Psoas muscle (tissue), 7 donors: ENCODE measurements at regions not wholly inside any gene's neighbourhood (a gene's known extent, or its start where the extent isn't known, plus 50 kb on each side); places are given as distances from the start of the nearest gene placed in this dataset.

Experiments used
- ATAC-seq, 4 donors: fragments of 200-7000 bp; cut with Tn5 transposase; one replicate each; pipeline ENCODE4 v1.9.1; 2020; ENCODE audit warnings: moderate library complexity in 3 of 4, mild to moderate bottlenecking in 2 of 4
- DNase-seq, 2 donors: peaks; one replicate each; pipeline ENCODE4 v3.0.0-alpha.2; 2020
- H3K27ac ChIP-seq: fragments of 200-600 bp; one replicate; pipeline ENCODE4 v1.8.0; 2022
- H3K27me3 ChIP-seq, 3 donors: fragments of 200-600 bp in 1 of 3; one replicate each; pipeline versions ENCODE4 v1.6.1 to v1.8.0; 2013 to 2022; ENCODE audit warnings: low read length in 2 of 3, mild to moderate bottlenecking in 2 of 3, moderate library complexity in 1 of 3; ENCODE audit not compliant: insufficient read depth in 3 of 3
- H3K36me3 ChIP-seq, 2 donors: fragments of 200-600 bp in 1 of 2; one replicate each; pipeline versions ENCODE4 v1.6.1 to v1.8.0; 2013 to 2022; ENCODE audit warnings: low read depth in 1 of 2, mild to moderate bottlenecking in 1 of 2, moderate library complexity in 1 of 2; ENCODE audit not compliant: insufficient read depth in 1 of 2
- H3K4me1 ChIP-seq: fragments of 200-600 bp; one replicate; pipeline ENCODE4 v1.8.0; 2022
- H3K4me3 ChIP-seq: fragments of 200-600 bp; one replicate; pipeline ENCODE4 v1.8.0; 2022; ENCODE audit warnings: mild to moderate bottlenecking
- H3K9me3 ChIP-seq: fragments of 200-600 bp; one replicate; pipeline ENCODE4 v1.8.0; 2022
- CTCF ChIP-seq: fragments of 200-600 bp; IDR thresholded peaks from one replicate; pipeline ENCODE4 v1.8.0; 2022; ENCODE audit warnings: antibody characterized with exemption
- WGBS, 3 donors: extraction: QIAGEN DNeasy Blood & Tissue Kit; methylation state at CpG; one replicate each; pipeline versions ENCODE4 v1.1.6 to v1.1.7; 2013; 5-methylcytosine and 5-hydroxymethylcytosine counted together
- intact Hi-C, 2 donors: fragments of 100-400 bp; cut with DNase I; formaldehyde crosslinking; loops; one replicate each; pipeline versions ENCODE4 v1.11.0 to v1.14.2; 2022
- donor health status: healthy with polysubstance abuse.
- donor health status: DM: no; HTN: no; CAD: no; lungs with moderate emphysema.
- donor health status: Bipolar disorder and iron deficiency.
- donor health status: healthy.
- donor health status: DM: yes; HTN: yes; CAD: no.
- donor health status: DM: no; HTN: no; CAD: no.
- donor health status: DM: yes; HTN: yes; CAD: no.

- Histone ChIP-seq H3K9me3 (no peaks in the 10 kb centered on the region), H3K36me3 (no peaks in the 10 kb centered on the region), H3K4me3 (no peak overlapping the region), H3K27me3 (no peaks in the 10 kb centered on the region), H3K4me1 (peaks cover 13% of the 10 kb centered on the region), H3K27ac (no peak overlapping the region)
- ATAC-seq (no peak), DNase-seq (no peak)
- intact Hi-C loops, result no loop called here
- WGBS, 3 donors, result 89 to 95% (median 92%) methylated on average over 4 of the region's 4 CpGs
- no peak for TF ChIP-seq CTCF
Observed at GRCh38 chr12:93204896-93205295, 172.8 kb upstream of the NUDT4 start.

GRCh38 chr12:93205361-93205760 lies 172.4 kb upstream of the NUDT4 start:
- Histone ChIP-seq H3K36me3 (no peaks in the 10 kb centered on the region), H3K27me3 (no peaks in the 10 kb centered on the region), H3K27ac (no peak overlapping the region), H3K4me3 (no peak overlapping the region), H3K9me3 (no peaks in the 10 kb centered on the region), H3K4me1 (peaks cover 8% of the 10 kb centered on the region)
- WGBS, 3 donors, result 31 to 46% (median 42%) methylated on average over 3 of the region's 3 CpGs
- TF ChIP-seq CTCF, result no peak
- ATAC-seq (peak in 3 of 4 donors; percentile 38 to 59 (median 57)), DNase-seq (no peak)
- intact Hi-C loops, result no loop called here

GRCh38 chr12:93208011-93208410 lies 169.7 kb upstream of the NUDT4 start:
- WGBS, 3 donors, result 55 to 93% (median 92%) methylated on average over 1 of the region's 1 CpG
- no peak for DNase-seq
- H3K4me3 ChIP-seq, result no peak overlapping the region

GRCh38 chr12:93214523-93215289 lies 163.0 kb upstream of the NUDT4 start:
- no peaks in the 10 kb centered on the region for H3K36me3 ChIP-seq
- WGBS, 3 donors, result 82 to 91% (median 84%) methylated on average over 6 of the region's 6 CpGs
- no peak overlapping the region for H3K4me3 ChIP-seq
- H3K27ac ChIP-seq, result no peak overlapping the region
- ATAC-seq (no peak), DNase-seq (no peak)
- intact Hi-C loops, result no loop called here
- no peak for TF ChIP-seq CTCF
- H3K27me3 ChIP-seq, result no peaks in the 10 kb centered on the region
- H3K9me3 ChIP-seq, result no peaks in the 10 kb centered on the region
- H3K4me1 ChIP-seq, result peaks cover 8% of the 10 kb centered on the region

More at GRCh38 chr12:93208011-93208410, 169.7 kb upstream of the NUDT4 start:
- peaks cover 5% of the 10 kb centered on the region for H3K4me1 ChIP-seq
- H3K27me3 ChIP-seq, result no peaks in the 10 kb centered on the region
- intact Hi-C loops, result no loop called here
- H3K27ac ChIP-seq, result no peak overlapping the region
- no peak for ATAC-seq
- no peaks in the 10 kb centered on the region for H3K36me3 ChIP-seq
- TF ChIP-seq CTCF, result no peak
- no peaks in the 10 kb centered on the region for H3K9me3 ChIP-seq

GRCh38 chr12:93215290-93215678 lies 162.4 kb upstream of the NUDT4 start:
- DNase-seq (no peak), ATAC-seq (no peak)
- Histone ChIP-seq H3K4me1 (peaks cover 8% of the 10 kb centered on the region), H3K27me3 (no peaks in the 10 kb centered on the region), H3K27ac (no peak overlapping the region), H3K4me3 (no peak overlapping the region), H3K36me3 (no peaks in the 10 kb centered on the region), H3K9me3 (no peaks in the 10 kb centered on the region)
- intact Hi-C loops, result no loop called here
- WGBS, 3 donors, result 91 to 100% (median 96%) methylated on average over 1 of the region's 1 CpG
- TF ChIP-seq CTCF, result no peak
